Right lobe of liver (tissue), 6 donors: ENCODE measurements at regions not wholly inside any gene's neighbourhood (a gene's known extent, or its start where the extent isn't known, plus 50 kb on each side); places are given as distances from the start of the nearest gene placed in this dataset.

ENCODE experiments used
- ATAC-seq, 4 donors: fragments of 200-7000 bp; cut with Tn5 transposase; one replicate each; pipeline ENCODE4 v1.9.1; 2020; ENCODE audit warnings: mild to moderate bottlenecking in 4 of 4, moderate library complexity in 4 of 4
- DNase-seq, 3 donors: peaks; one replicate each; pipeline ENCODE4 v3.0.0-alpha.2; 2020
- H3K27ac ChIP-seq, 3 donors: fragments of 200-600 bp; one replicate each; pipeline ENCODE4 v1.8.0; 2022
- H3K27me3 ChIP-seq, 2 donors: fragments of 200-600 bp; one replicate each; pipeline ENCODE4 v1.8.0; 2022
- H3K36me3 ChIP-seq, 4 donors: fragments of 200-600 bp; sonication (generic) in 1 of 4; one replicate each; pipeline versions ENCODE4 v1.5.1 to v1.8.0; 2017 to 2022; ENCODE audit warnings: control low read depth in 1 of 4
- H3K4me1 ChIP-seq, 4 donors: fragments of 200-600 bp; sonication (generic) in 1 of 4; one replicate each; pipeline versions ENCODE4 v1.5.1 to v1.8.0; 2017 to 2022; ENCODE audit warnings: control low read depth in 1 of 4
- H3K4me3 ChIP-seq, 3 donors: fragments of 200-600 bp; one replicate each; pipeline ENCODE4 v1.8.0; 2022
- H3K9me3 ChIP-seq, 4 donors: fragments of 200-600 bp; sonication (generic) in 1 of 4; one replicate each; pipeline versions ENCODE4 v1.5.1 to v1.8.0; 2017 to 2022; ENCODE audit warnings: control low read depth in 1 of 4
- CTCF ChIP-seq, 4 donors: fragments of 200-600 bp in 3 of 4; fragments of 450-650 bp in 1 of 4; IDR thresholded peaks; one replicate each; pipeline versions ENCODE4 v1.5.1 to v1.8.0; 2016 to 2022; ENCODE audit warnings: antibody characterized with exemption in 4 of 4, mild to moderate bottlenecking in 2 of 4
- POLR2A ChIP-seq: fragments of 450-650 bp; IDR thresholded peaks from one replicate; pipeline ENCODE4 v1.6.1; 2017; ENCODE audit warnings: antibody characterized with exemption, mild to moderate bottlenecking
- WGBS: methylation state at CpG from one replicate; pipeline ENCODE4 v1.1.6; 2018; ENCODE audit warnings: low coverage, low lambda C conversion rate; ENCODE audit not compliant: insufficient coverage; ENCODE audit errors: missing lambda C conversion rate; 5-methylcytosine and 5-hydroxymethylcytosine counted together
- intact Hi-C, 2 donors: fragments of 100-400 bp; cut with DNase I; formaldehyde crosslinking; loops; one replicate each; pipeline versions ENCODE4 v1.11.2 to v1.14.1; 2022
- donor health status: DM: no; HTN: yes; CAD: no.
- donor health status: DM: no; HTN: no; CAD: no.
- donor health status: DM: no; HTN: no; CAD: no.
- donor health status: DM: no; HTN: yes; CAD: no.
- donor health status: DM: no; HTN: yes; CAD: no.

GRCh38 chr6:142617158-142617557, 315.4 kb downstream of the ADGRG6 start:
- no CpG with 5 or more reads among the region's 3 CpGs for WGBS
- intact Hi-C loops, result no loop called here
- Histone ChIP-seq H3K4me3 (no peak overlapping the region), H3K36me3 (no peaks in the 10 kb centered on the region), H3K9me3 (no peaks in the 10 kb centered on the region), H3K4me1 (no peaks in the 10 kb centered on the region), H3K27ac (no peak overlapping the region), H3K27me3 (no peaks in the 10 kb centered on the region)
- TF ChIP-seq POLR2A (no peak), CTCF (IDR thresholded peaks at IDR 0.05) (no peak)
- ATAC-seq (no peak), DNase-seq (no peak)

- Histone ChIP-seq H3K4me1 (no peaks in the 10 kb centered on the region), H3K9me3 (no peaks in the 10 kb centered on the region), H3K27ac (no peak overlapping the region), H3K27me3 (no peaks in the 10 kb centered on the region), H3K4me3 (no peak overlapping the region), H3K36me3 (no peaks in the 10 kb centered on the region)
- 82% methylated on average over 2 of the region's 2 CpGs for WGBS
- ATAC-seq (no peak), DNase-seq (no peak)
- TF ChIP-seq CTCF (IDR thresholded peaks at IDR 0.05) (no peak), POLR2A (no peak)
- intact Hi-C loops, result no loop called here
These were observed 320.0 kb downstream of the ADGRG6 start for GRCh38 chr6:142621822-142622221.

GRCh38 chr6:142624978-142625715, 319.8 kb downstream of the HIVEP2 start:
- no peaks in the 10 kb centered on the region for H3K4me1 ChIP-seq
- no peak overlapping the region for H3K27ac ChIP-seq
- H3K9me3 ChIP-seq, result no peaks in the 10 kb centered on the region
- DNase-seq, result no peak
- intact Hi-C loops, result no loop called here
- H3K27me3 ChIP-seq, result no peaks in the 10 kb centered on the region
- no peak for TF ChIP-seq POLR2A
- no peak for TF ChIP-seq CTCF (IDR thresholded peaks at IDR 0.05)
- WGBS, result 88% methylated on average over 2 of the region's 2 CpGs
- H3K36me3 ChIP-seq, result no peaks in the 10 kb centered on the region
- no peak for ATAC-seq
- no peak overlapping the region for H3K4me3 ChIP-seq

GRCh38 chr6:142627474-142627873, 317.5 kb downstream of the HIVEP2 start:
- DNase-seq (no peak), ATAC-seq (no peak)
- H3K27ac ChIP-seq, result no peak overlapping the region
- no peaks in the 10 kb centered on the region for H3K27me3 ChIP-seq
- no peaks in the 10 kb centered on the region for H3K4me1 ChIP-seq
- WGBS, result 71% methylated on average over 3 of the region's 3 CpGs
- no peak overlapping the region for H3K4me3 ChIP-seq
- no peak for TF ChIP-seq POLR2A
- no peak for TF ChIP-seq CTCF (IDR thresholded peaks at IDR 0.05)
- intact Hi-C loops, result no loop called here
- no peaks in the 10 kb centered on the region for H3K9me3 ChIP-seq
- no peaks in the 10 kb centered on the region for H3K36me3 ChIP-seq
